GM18858 (cell line): ENCODE measurements at regions not wholly inside any gene's neighbourhood (a gene's known extent, or its start where the extent isn't known, plus 50 kb on each side); places are given as distances from the start of the nearest gene placed in this dataset.

Experiments
- ATAC-seq: cut with Tn5 transposase; IDR thresholded peaks from one replicate; pipeline ENCODE4 v1.9.1; 2021; ENCODE audit not compliant: unreplicated experiment

GRCh38 chr4:165666836-165667235 is 206.2 kb upstream of the TLL1 start:
- ATAC-seq, result no peak

GRCh38 chr4:165667969-165668368 is 205.1 kb upstream of the TLL1 start:
- ATAC-seq, result no peak

- ATAC-seq, result no peak
Observed at GRCh38 chr4:165668694-165669093, 204.3 kb upstream of the TLL1 start.

GRCh38 chr4:165677081-165677480 is 196.0 kb upstream of the TLL1 start:
- no peak for ATAC-seq

GRCh38 chr4:165678236-165678935 is 194.7 kb upstream of the TLL1 start:
- ATAC-seq, result no peak

GRCh38 chr4:165678936-165679325 is 194.1 kb upstream of the TLL1 start:
- ATAC-seq, result no peak

GRCh38 chr4:165680821-165681220 is 192.2 kb upstream of the TLL1 start:
- no peak for ATAC-seq

GRCh38 chr4:165682611-165683010 is 190.4 kb upstream of the TLL1 start:
- ATAC-seq, result no peak

- no peak for ATAC-seq
Observed at GRCh38 chr4:165684177-165684805, 188.7 kb upstream of the TLL1 start.

GRCh38 chr4:165686756-165687155 is 186.3 kb upstream of the TLL1 start:
- ATAC-seq, result no peak

- ATAC-seq, result no peak
Observed at GRCh38 chr4:165689159-165689558, 183.9 kb upstream of the TLL1 start.

GRCh38 chr4:165692082-165692481 is 181.0 kb upstream of the TLL1 start:
- no peak for ATAC-seq

- no peak for ATAC-seq
Observed at GRCh38 chr4:165698272-165698671, 174.8 kb upstream of the TLL1 start.

GRCh38 chr4:165699055-165699454 is 174.0 kb upstream of the TLL1 start:
- ATAC-seq, result no peak

- no peak for ATAC-seq
Observed at GRCh38 chr4:165700855-165701254, 172.2 kb upstream of the TLL1 start.

GRCh38 chr4:165707128-165707527 is 165.9 kb upstream of the TLL1 start:
- no peak for ATAC-seq

GRCh38 chr4:165709516-165709915 is 163.5 kb upstream of the TLL1 start:
- ATAC-seq, result no peak

- no peak for ATAC-seq
Observed at GRCh38 chr4:165709973-165710526, 163.0 kb upstream of the TLL1 start.

- ATAC-seq, result no peak
Observed at GRCh38 chr4:165711436-165711835, 161.6 kb upstream of the TLL1 start.

- no peak for ATAC-seq
Observed at GRCh38 chr4:165711912-165712311, 161.1 kb upstream of the TLL1 start.

GRCh38 chr4:165714650-165715049 is 158.4 kb upstream of the TLL1 start:
- ATAC-seq, result no peak

GRCh38 chr4:165715211-165715610 is 157.8 kb upstream of the TLL1 start:
- no peak for ATAC-seq

GRCh38 chr4:165715989-165716388 is 157.0 kb upstream of the TLL1 start:
- no peak for ATAC-seq
